Kidney (tissue), 13 donors: ENCODE measurements at regions not wholly inside any gene's neighbourhood (a gene's known extent, or its start where the extent isn't known, plus 50 kb on each side); places are given as distances from the start of the nearest gene placed in this dataset.

Source experiments
- DNase-seq, 5 donors: peaks; one replicate each; pipeline ENCODE4 v3.0.0-alpha.2; 2013 to 2020
- FAIRE-seq: peaks from 2 replicates; lab custom pipeline; 2012; peaks lifted over from hg19 to GRCh38; lab: Jason Lieb, UNC
- H3K27ac ChIP-seq, 2 donors: one replicate each; pipeline ENCODE4 v1.7.0; 2013; ENCODE audit warnings: low read depth in 2 of 2, low read length in 2 of 2, inconsistent platforms in 1 of 2
- H3K27me3 ChIP-seq: one replicate; pipeline ENCODE4 v1.7.1; 2013; ENCODE audit warnings: low read length, inconsistent platforms; ENCODE audit not compliant: control insufficient read depth, insufficient read depth
- H3K36me3 ChIP-seq, 3 donors: one replicate each; pipeline versions ENCODE4 v1.7.0 to v1.7.1; 2013; ENCODE audit warnings: low read length in 3 of 3, control low read depth in 1 of 3, inconsistent platforms in 1 of 3; ENCODE audit not compliant: insufficient read depth in 3 of 3, control insufficient read depth in 2 of 3
- H3K4me1 ChIP-seq, 3 donors: one replicate each; pipeline versions ENCODE4 v1.7.0 to v1.7.1; 2013; ENCODE audit warnings: low read length in 3 of 3, inconsistent platforms in 1 of 3, low read depth in 1 of 3; ENCODE audit not compliant: control insufficient read depth in 2 of 3, insufficient read depth in 2 of 3
- H3K4me3 ChIP-seq, 3 donors: one replicate each; pipeline versions ENCODE4 v1.7.0 to v1.8.1; 2013; ENCODE audit warnings: low read length in 3 of 3, control low read depth in 1 of 3, inconsistent platforms in 1 of 3
- H3K9ac ChIP-seq, 3 donors: one replicate each; pipeline versions ENCODE4 v1.7.0 to v1.7.1; 2013; ENCODE audit warnings: low read length in 3 of 3, control low read depth in 1 of 3, inconsistent platforms in 1 of 3
- H3K9me3 ChIP-seq, 3 donors: one replicate each; pipeline versions ENCODE4 v1.7.0 to v1.7.1; 2013; ENCODE audit warnings: low read length in 3 of 3, control low read depth in 1 of 3, inconsistent platforms in 1 of 3; ENCODE audit not compliant: control insufficient read depth in 2 of 3, insufficient read depth in 1 of 3
- intact Hi-C: fragments of 100-400 bp; cut with DNase I; formaldehyde crosslinking; loops from one replicate; pipeline ENCODE4 v1.11.1; 2022
- TF ChIP-seq, protein P1 (sequence below): IDR thresholded peaks from 3 replicates; pipeline ENCODE4 v1.5.1; 2012; ENCODE audit warnings: mild to moderate bottlenecking, moderate library complexity, borderline replicate concordance; ENCODE audit not compliant: insufficient read depth; ENCODE audit errors: extremely low read depth
- donor health status: control.
- donor health status: control.
- donor health status: control.
- donor health status: control.
- donor health status: control.
- donor health status: DM: yes; HTN: yes; CAD: no.
- donor health status: Normal renal cell carcinoma (clear cell type).

- H3K27ac ChIP-seq, result no peak overlapping the region
- H3K27me3 ChIP-seq, result no peaks in the 10 kb centered on the region
- no peaks in the 10 kb centered on the region for H3K9me3 ChIP-seq
- H3K4me3 ChIP-seq, result no peak overlapping the region
- H3K4me1 ChIP-seq, result no peaks in the 10 kb centered on the region
- DNase-seq (no peak), FAIRE-seq (no peak)
- no peak overlapping the region for H3K9ac ChIP-seq
- no peaks in the 10 kb centered on the region for H3K36me3 ChIP-seq
- intact Hi-C loops, result no loop called here
- TF ChIP-seq, protein P1, sequence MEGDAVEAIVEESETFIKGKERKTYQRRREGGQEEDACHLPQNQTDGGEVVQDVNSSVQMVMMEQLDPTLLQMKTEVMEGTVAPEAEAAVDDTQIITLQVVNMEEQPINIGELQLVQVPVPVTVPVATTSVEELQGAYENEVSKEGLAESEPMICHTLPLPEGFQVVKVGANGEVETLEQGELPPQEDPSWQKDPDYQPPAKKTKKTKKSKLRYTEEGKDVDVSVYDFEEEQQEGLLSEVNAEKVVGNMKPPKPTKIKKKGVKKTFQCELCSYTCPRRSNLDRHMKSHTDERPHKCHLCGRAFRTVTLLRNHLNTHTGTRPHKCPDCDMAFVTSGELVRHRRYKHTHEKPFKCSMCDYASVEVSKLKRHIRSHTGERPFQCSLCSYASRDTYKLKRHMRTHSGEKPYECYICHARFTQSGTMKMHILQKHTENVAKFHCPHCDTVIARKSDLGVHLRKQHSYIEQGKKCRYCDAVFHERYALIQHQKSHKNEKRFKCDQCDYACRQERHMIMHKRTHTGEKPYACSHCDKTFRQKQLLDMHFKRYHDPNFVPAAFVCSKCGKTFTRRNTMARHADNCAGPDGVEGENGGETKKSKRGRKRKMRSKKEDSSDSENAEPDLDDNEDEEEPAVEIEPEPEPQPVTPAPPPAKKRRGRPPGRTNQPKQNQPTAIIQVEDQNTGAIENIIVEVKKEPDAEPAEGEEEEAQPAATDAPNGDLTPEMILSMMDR, result no peak
Observed at GRCh38 chr14:23708343-23708742, 72.2 kb downstream of the DHRS2 start.

- H3K4me1 ChIP-seq, result no peaks in the 10 kb centered on the region
- FAIRE-seq (no peak), DNase-seq (no peak)
- no peak overlapping the region for H3K9ac ChIP-seq
- TF ChIP-seq, protein P1, result no peak
- H3K4me3 ChIP-seq, result no peak overlapping the region
- no peaks in the 10 kb centered on the region for H3K36me3 ChIP-seq
- H3K27me3 ChIP-seq, result no peaks in the 10 kb centered on the region
- intact Hi-C loops, result no loop called here
- no peak overlapping the region for H3K27ac ChIP-seq
- no peaks in the 10 kb centered on the region for H3K9me3 ChIP-seq
Observed at GRCh38 chr14:23709923-23710322, 73.8 kb downstream of the DHRS2 start.

- FAIRE-seq (no peak), DNase-seq (no peak)
- H3K9ac ChIP-seq, result no peak overlapping the region
- TF ChIP-seq, protein P1, result no peak
- intact Hi-C loops, result no loop called here
- H3K27me3 ChIP-seq, result no peaks in the 10 kb centered on the region
- no peaks in the 10 kb centered on the region for H3K9me3 ChIP-seq
- no peak overlapping the region for H3K27ac ChIP-seq
- H3K36me3 ChIP-seq, result no peaks in the 10 kb centered on the region
- H3K4me3 ChIP-seq, result no peak overlapping the region
- no peaks in the 10 kb centered on the region for H3K4me1 ChIP-seq
Observed at GRCh38 chr14:23712287-23712686, 76.1 kb downstream of the DHRS2 start.
